H1 (cell line): ENCODE measurements at regions not wholly inside any gene's neighbourhood (a gene's known extent, or its start where the extent isn't known, plus 50 kb on each side); places are given as distances from the start of the nearest gene placed in this dataset.

Source experiments
- CTCF ChIA-PET: fragments of 300-600 bp; sonication (Branson Sonifier 250); formaldehyde crosslinking; loops from one replicate; lab custom pipeline; 2021; ENCODE audit not compliant: partially characterized antibody; lab: Charles Lee
- POLR2A ChIA-PET: fragments of 300-600 bp; sonication (Branson Sonifier 250); formaldehyde crosslinking; loops from one replicate; lab custom pipeline; 2021; ENCODE audit warnings: inconsistent platforms; ENCODE audit not compliant: partially characterized antibody; lab: Charles Lee
- DNase-seq, 2 experiments: peaks; one replicate each; pipeline versions ENCODE4 v3.0.0 to v3.0.0-alpha.2; 2010 to 2022; ENCODE audit warnings: low spot score in 2 of 2, low read depth in 1 of 2, mixed read lengths in 1 of 2
- FAIRE-seq: peaks from 2 replicates; lab custom pipeline; 2011; peaks lifted over from hg19 to GRCh38; lab: Jason Lieb, UNC
- H2AFZ ChIP-seq: 2 replicates; pipeline ENCODE4 v1.8.1; 2012; ENCODE audit warnings: low read length, inconsistent platforms
- H2AK5ac ChIP-seq: 2 replicates; pipeline ENCODE4 v1.6.1; 2013; ENCODE audit warnings: low read depth, low read length
- H2BK120ac ChIP-seq: replicated peaks from 2 replicates; pipeline ENCODE3; 2013; ENCODE audit warnings: low read depth, low read length, inconsistent platforms
- H2BK12ac ChIP-seq: 2 replicates; pipeline ENCODE4 v1.6.1; 2013; ENCODE audit warnings: low read depth, low read length
- H2BK15ac ChIP-seq: 2 replicates; pipeline ENCODE4 v1.6.1; 2013; ENCODE audit warnings: low read length
- H2BK20ac ChIP-seq: 2 replicates; pipeline ENCODE4 v1.6.1; 2013; ENCODE audit warnings: low read length
- H2BK5ac ChIP-seq: 2 replicates; pipeline ENCODE4 v1.6.1; 2013; ENCODE audit warnings: low read depth, low read length
- H3K14ac ChIP-seq: 2 replicates; pipeline ENCODE4 v1.6.1; 2013; ENCODE audit warnings: inconsistent platforms; ENCODE audit not compliant: insufficient read length
- H3K18ac ChIP-seq: 2 replicates; pipeline ENCODE4 v1.6.1; 2013; ENCODE audit warnings: low read length; ENCODE audit errors: extremely low read depth
- H3K23ac ChIP-seq: 2 replicates; pipeline ENCODE4 v1.6.1; 2013; ENCODE audit warnings: inconsistent platforms; ENCODE audit not compliant: insufficient read length
- H3K23me2 ChIP-seq: 2 replicates; pipeline ENCODE4 v1.6.1; 2013; ENCODE audit warnings: low read depth, low read length
- H3K27ac ChIP-seq: 2 replicates; pipeline ENCODE4 v1.6.1; 2011; ENCODE audit warnings: low read depth, low read length, inconsistent platforms
- H3K27me3 ChIP-seq, 4 experiments: replicated peaks in 1 of 4; 1 replicate in 1 of 4; 2 replicates in 3 of 4; pipeline versions ENCODE4 v1.6.1 to v1.8.1; 2011 to 2013; ENCODE audit warnings: low read length in 3 of 4, mild to moderate bottlenecking in 3 of 4, inconsistent platforms in 2 of 4, mixed read lengths in 2 of 4, moderate library complexity in 1 of 4; ENCODE audit not compliant: control insufficient read depth in 3 of 4, insufficient read depth in 3 of 4; ENCODE audit errors: extremely low read depth in 1 of 4
- H3K36me3 ChIP-seq, 4 experiments: 2 replicates each; pipeline versions ENCODE4 v1.6.1 to v1.8.1; 2011 to 2013; ENCODE audit warnings: mild to moderate bottlenecking in 4 of 4, low read length in 3 of 4, moderate library complexity in 2 of 4, control low read depth in 1 of 4, inconsistent platforms in 1 of 4; ENCODE audit not compliant: insufficient read depth in 4 of 4, control insufficient read depth in 2 of 4
- H3K4ac ChIP-seq: replicated peaks from 2 replicates; pipeline ENCODE3; 2013; ENCODE audit warnings: low read length, low read depth, mixed read lengths, inconsistent platforms; ENCODE audit not compliant: insufficient read length
- H3K4me1 ChIP-seq, 4 experiments: replicated peaks in 1 of 4; 1 replicate in 1 of 4; 2 replicates in 3 of 4; pipeline versions ENCODE4 v1.6.1 to v1.8.1; 2011 to 2013; ENCODE audit warnings: low read length in 3 of 4, inconsistent platforms in 2 of 4, mixed read lengths in 1 of 4; ENCODE audit not compliant: insufficient read depth in 4 of 4, control insufficient read depth in 3 of 4
- H3K4me2 ChIP-seq, 2 experiments: 2 replicates each; pipeline versions ENCODE4 v1.6.1 to v1.8.1; 2011 to 2013; ENCODE audit warnings: low read depth in 2 of 2, low read length in 2 of 2, control low read depth in 1 of 2, inconsistent platforms in 1 of 2, mild to moderate bottlenecking in 1 of 2; ENCODE audit not compliant: insufficient read depth in 1 of 2
- H3K4me3 ChIP-seq, 4 experiments: fragments of 200-600, 300-600 bp in 1 of 4; sonication (generic), shearing (Covaris generic), sonication (Bioruptor Twin) in 1 of 4; 2 replicates each; pipeline versions ENCODE4 v1.5.1 to v1.8.1; 2011 to 2016; ENCODE audit warnings: low read length in 4 of 4, low read depth in 3 of 4, control low read depth in 2 of 4, inconsistent platforms in 2 of 4, mild to moderate bottlenecking in 2 of 4, mixed read lengths in 1 of 4, moderate library complexity in 1 of 4; ENCODE audit not compliant: insufficient read depth in 2 of 4; ENCODE audit errors: extremely low read depth in 1 of 4
- H3K56ac ChIP-seq: replicated peaks from 2 replicates; pipeline ENCODE3; 2013; ENCODE audit warnings: low read depth, mild to moderate bottlenecking, mixed read lengths, low read length, inconsistent platforms; ENCODE audit not compliant: insufficient read length
- H3K79me1 ChIP-seq: 2 replicates; pipeline ENCODE4 v1.6.1; 2013; ENCODE audit warnings: low read depth, low read length, control low read depth
- H3K79me2 ChIP-seq, 2 experiments: 2 replicates each; pipeline versions ENCODE4 v1.6.1 to v1.8.1; 2012 to 2013; ENCODE audit warnings: low read length in 2 of 2, mild to moderate bottlenecking in 2 of 2, inconsistent platforms in 1 of 2; ENCODE audit not compliant: insufficient read depth in 2 of 2, control insufficient read depth in 1 of 2
- H3K9ac ChIP-seq, 4 experiments: replicated peaks in 1 of 4; 1 replicate in 1 of 4; 2 replicates in 3 of 4; pipeline versions ENCODE4 v1.6.1 to v1.8.1; 2011 to 2013; ENCODE audit warnings: low read depth in 3 of 4, low read length in 3 of 4, control low read depth in 2 of 4, mild to moderate bottlenecking in 2 of 4, moderate library complexity in 2 of 4, inconsistent platforms in 1 of 4; ENCODE audit errors: extremely low read depth in 1 of 4
- H3K9me3 ChIP-seq, 2 experiments: 2 replicates each; pipeline versions ENCODE4 v1.6.1 to v1.8.1; 2012 to 2013; ENCODE audit warnings: mild to moderate bottlenecking in 2 of 2, moderate library complexity in 2 of 2, control low read depth in 1 of 2, inconsistent platforms in 1 of 2, low read depth in 1 of 2, low read length in 1 of 2, mixed read lengths in 1 of 2; ENCODE audit not compliant: insufficient read depth in 2 of 2
- H4K20me1 ChIP-seq, 2 experiments: replicated peaks in 1 of 2; 2 replicates each; pipeline versions ENCODE3 to v1.8.1; 2011 to 2013; ENCODE audit warnings: inconsistent platforms in 2 of 2, low read length in 2 of 2, mild to moderate bottlenecking in 1 of 2; ENCODE audit not compliant: insufficient read depth in 2 of 2, control insufficient read depth in 1 of 2
- H4K5ac ChIP-seq: 2 replicates; pipeline ENCODE4 v1.6.1; 2013; ENCODE audit warnings: low read length, low read depth, mixed read lengths, inconsistent platforms; ENCODE audit not compliant: insufficient read length
- H4K8ac ChIP-seq: 2 replicates; pipeline ENCODE4 v1.8.0; 2013; ENCODE audit warnings: mild to moderate bottlenecking, moderate library complexity, low read length, inconsistent platforms; ENCODE audit not compliant: insufficient read depth; ENCODE audit errors: extremely low read depth
- H4K91ac ChIP-seq: replicated peaks from 2 replicates; pipeline ENCODE3; 2013; ENCODE audit warnings: low read length, mixed read lengths, inconsistent platforms; ENCODE audit not compliant: insufficient read length
- ASH2L ChIP-seq: fragments of 200-600, 300-600 bp; sonication (generic); IDR thresholded peaks from one replicate; pipeline ENCODE4 v1.7.1; 2017; ENCODE audit warnings: low read length
- CBX8 ChIP-seq: fragments of 300-800, 300-1000 bp; sonication (generic); IDR thresholded peaks from 2 replicates; pipeline ENCODE4 v1.7.1; 2016; ENCODE audit warnings: low read depth, low read length, borderline replicate concordance
- E2F6 ChIP-seq: IDR thresholded peaks from 2 replicates; pipeline ENCODE4 v1.6.1; 2012; ENCODE audit warnings: inconsistent platforms
- GTF2F1 ChIP-seq: IDR thresholded peaks from 2 replicates; pipeline ENCODE4 v1.6.1; 2012; ENCODE audit warnings: low read depth, low read length, improper control_type of control experiment, borderline replicate concordance
- HDAC6 ChIP-seq: IDR thresholded peaks from one replicate; pipeline ENCODE4 v1.7.1; 2012; ENCODE audit warnings: low read depth, mild to moderate bottlenecking, inconsistent platforms, low read length, moderate library complexity
- KDM4A ChIP-seq: IDR thresholded peaks from one replicate; pipeline ENCODE4 v1.7.1; 2012; ENCODE audit warnings: low read depth, mild to moderate bottlenecking, moderate library complexity, low read length, inconsistent platforms; ENCODE audit not compliant: severe bottlenecking
- POLR2A ChIP-seq, 2 experiments: IDR thresholded peaks; 1 replicate in 1 of 2; 2 replicates in 1 of 2; pipeline ENCODE4 v1.6.1; 2011; ENCODE audit warnings: low read depth in 2 of 2, low read length in 2 of 2, mild to moderate bottlenecking in 2 of 2; ENCODE audit errors: control extremely low read depth in 1 of 2
- RBBP5 ChIP-seq: IDR thresholded peaks from 2 replicates; pipeline ENCODE4 v1.7.1; 2012; ENCODE audit warnings: low read depth, mild to moderate bottlenecking, inconsistent platforms, low read length, moderate library complexity, borderline replicate concordance
- SUZ12 ChIP-seq: fragments of 200-600 bp; sonication (generic); IDR thresholded peaks from 2 replicates; pipeline ENCODE4 v1.6.1; 2012; ENCODE audit warnings: mild to moderate bottlenecking, inconsistent platforms, low read length, moderate library complexity, mixed read lengths
- USF2 ChIP-seq: IDR thresholded peaks from 2 replicates; pipeline ENCODE4 v1.6.1; 2011; ENCODE audit warnings: low read length, improper control_type of control experiment
- YY1 ChIP-seq: IDR thresholded peaks from 2 replicates; pipeline ENCODE4 v1.6.1; 2011; ENCODE audit warnings: low read depth, mild to moderate bottlenecking, low read length
- WGBS, 2 experiments: shearing (Covaris generic) in 1 of 2; methylation state at CpG; one replicate each; pipeline versions ENCODE4 v1.1.6 to v1.1.7; 2013 to 2015; ENCODE audit warnings: low lambda C conversion rate in 2 of 2, mixed read lengths in 2 of 2, inconsistent platforms in 1 of 2, low coverage in 1 of 2, missing lambda C conversion rate in 1 of 2; ENCODE audit not compliant: insufficient replicate concordance in 2 of 2, insufficient coverage in 1 of 2, insufficient read length in 1 of 2; ENCODE audit errors: extremely low coverage in 1 of 2, missing lambda C conversion rate in 1 of 2; 5-methylcytosine and 5-hydroxymethylcytosine counted together

DNA sequence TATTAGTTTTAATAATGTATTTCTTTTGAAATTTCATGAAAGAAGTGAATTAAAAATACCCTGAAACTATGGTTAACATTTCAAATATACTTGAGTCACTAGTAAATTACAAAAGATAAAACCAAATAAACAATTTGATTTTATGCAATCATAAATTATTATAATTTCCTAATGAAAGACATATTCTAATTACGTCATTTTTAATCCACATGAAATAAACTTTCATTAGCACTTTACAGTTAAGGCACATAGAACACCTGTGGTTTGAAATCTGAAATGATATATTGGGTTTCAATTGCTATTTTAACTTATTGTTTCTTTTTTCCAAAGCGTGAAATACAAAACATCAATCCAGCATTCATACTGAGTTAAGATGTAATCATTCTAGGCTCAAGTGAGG, 1492.5 kb upstream of the PABPC4L start:
- no peak overlapping the region for H3K23ac ChIP-seq
- no peaks in the 10 kb centered on the region for H3K79me1 ChIP-seq
- H3K56ac ChIP-seq, result no peak overlapping the region
- H2BK5ac ChIP-seq, result no peak overlapping the region
- no peak overlapping the region for H2BK20ac ChIP-seq
- H3K14ac ChIP-seq, result no peak overlapping the region
- H4K91ac ChIP-seq, result no peak overlapping the region
- ChIA-PET CTCF (no interaction called here), POLR2A (no interaction called here)
- no peaks in the 10 kb centered on the region for H3K79me2 ChIP-seq
- FAIRE-seq, result no peak
- no peak overlapping the region for H3K9ac ChIP-seq
- H2BK12ac ChIP-seq, result no peak overlapping the region
- no peak overlapping the region for H4K8ac ChIP-seq
- H3K4me3 ChIP-seq, result no peak overlapping the region
- no peak overlapping the region for H3K27ac ChIP-seq
- H2AFZ ChIP-seq, result no peak overlapping the region
- H4K20me1 ChIP-seq, result no peaks in the 10 kb centered on the region
- no peak for DNase-seq
- H3K4me2 ChIP-seq, result no peak overlapping the region
- no peak overlapping the region for H3K18ac ChIP-seq
- 87% methylated on average over 2 of the region's 2 CpGs; no CpG with 5 or more reads in 1 of the 2 experiments for WGBS, 2 experiments
- no peak overlapping the region for H3K4ac ChIP-seq
- no peaks in the 10 kb centered on the region for H3K36me3 ChIP-seq
- H3K9me3 ChIP-seq, result no peaks in the 10 kb centered on the region
- H4K5ac ChIP-seq, result no peak overlapping the region
- no peaks in the 10 kb centered on the region for H3K4me1 ChIP-seq
- TF ChIP-seq CBX8 (no peak), SUZ12 (no peak), YY1 (no peak), ASH2L (no peak), GTF2F1 (no peak), USF2 (no peak), RBBP5 (no peak), E2F6 (no peak), POLR2A (IDR thresholded peaks at IDR 0.05; ENCODE audit: control extremely low read depth in 1 of 2, low read depth in 2 of 2, low read length in 2 of 2) (no peak), KDM4A (no peak), HDAC6 (no peak)
- TF ChIP-seq, all 59 proteins: peak for 0
- no peaks in the 10 kb centered on the region for H3K23me2 ChIP-seq
- H2BK15ac ChIP-seq, result no peak overlapping the region
- no peaks in the 10 kb centered on the region for H3K27me3 ChIP-seq
- H2BK120ac ChIP-seq, result no peak overlapping the region
- H2AK5ac ChIP-seq, result no peak overlapping the region
